Stimulated activated CD4-positive, alpha-beta T cell treated with anti-CD3 and anti-CD28 coated beads, Interleukin-1b, Interleukin-23, amount 100 ng/mL, for 1 hour (primary cell): ENCODE measurements at regions not wholly inside any gene's neighbourhood (a gene's known extent, or its start where the extent isn't known, plus 50 kb on each side); places are given as distances from the start of the nearest gene placed in this dataset.

ENCODE experiments used
- DNase-seq, 2 donors: peaks; one replicate each; pipeline ENCODE4 v3.0.0-alpha.2; 2020; ENCODE audit warnings: low read depth in 2 of 2

- DNase-seq, result no peak
Observed at GRCh38 chr16:51797669-51798259, 646.7 kb upstream of the SALL1 start.

GRCh38 chr16:51779240-51779639 is 628.2 kb upstream of the SALL1 start:
- no peak for DNase-seq

- no peak for DNase-seq
Observed at GRCh38 chr16:51773071-51773890, 622.2 kb upstream of the SALL1 start.

- DNase-seq, result no peak
Observed at GRCh38 chr16:51766739-51767138, 615.7 kb upstream of the SALL1 start.

GRCh38 chr16:51763072-51763661 is 612.1 kb upstream of the SALL1 start:
- no peak for DNase-seq

GRCh38 chr16:51762081-51762996 is 611.3 kb upstream of the SALL1 start:
- DNase-seq, result peak in 1 of 2 donors; percentile 10

- no peak for DNase-seq
Observed at GRCh38 chr16:51761001-51761400, 609.9 kb upstream of the SALL1 start.

- DNase-seq, result no peak
Observed at GRCh38 chr16:51759999-51760398, 608.9 kb upstream of the SALL1 start.

GRCh38 chr16:51759329-51759728 is 608.3 kb upstream of the SALL1 start:
- no peak for DNase-seq

GRCh38 chr16:51757921-51758479 is 606.9 kb upstream of the SALL1 start:
- no peak for DNase-seq

GRCh38 chr16:51757505-51757904 is 606.4 kb upstream of the SALL1 start:
- DNase-seq, result no peak

- no peak for DNase-seq
Observed at GRCh38 chr16:51757124-51757470, 606.0 kb upstream of the SALL1 start.

- DNase-seq, result no peak
Observed at GRCh38 chr16:51756447-51757123, 605.5 kb upstream of the SALL1 start.

- no peak for DNase-seq
Observed at GRCh38 chr16:51755577-51756355, 604.7 kb upstream of the SALL1 start.

- DNase-seq, result no peak
Observed at GRCh38 chr16:51755039-51755501, 604.0 kb upstream of the SALL1 start.

GRCh38 chr16:51753467-51754127 is 602.5 kb upstream of the SALL1 start:
- no peak for DNase-seq

GRCh38 chr16:51752438-51752995 is 601.4 kb upstream of the SALL1 start:
- DNase-seq, result no peak

- no peak for DNase-seq
Observed at GRCh38 chr16:51747329-51747728, 596.3 kb upstream of the SALL1 start.

GRCh38 chr16:51734220-51734619 is 583.1 kb upstream of the SALL1 start:
- DNase-seq, result no peak
